Activated CD4-positive, alpha-beta T cell treated with anti-CD3 and anti-CD28 coated beads, Interleukin-2, amount 10 ng/mL, durations not matched to agents 7 days and 5 days (primary cell): ENCODE measurements at regions not wholly inside any gene's neighbourhood (a gene's known extent, or its start where the extent isn't known, plus 50 kb on each side); places are given as distances from the start of the nearest gene placed in this dataset.
"Not testable (repeated sequence)": the region's sequence is repeated elsewhere in the genome, so short reads cannot be mapped to it uniquely, and the experiment has no call there.

Source experiments
- CTCF ChIA-PET: fragments of 350-600 bp; sonication (Branson Sonifier 250); formaldehyde crosslinking; loops from one replicate; lab custom pipeline; 2021; ENCODE audit warnings: antibody characterized with exemption; lab: Charles Lee
- POLR2A ChIA-PET: fragments of 350-600 bp; sonication (Branson Sonifier 250); formaldehyde crosslinking; loops from one replicate; lab custom pipeline; 2021; ENCODE audit warnings: antibody characterized with exemption; lab: Charles Lee
- DNase-seq: peaks from one replicate; pipeline ENCODE4 v3.0.0-alpha.2; 2020
- H3K27ac Mint-ChIP-seq: one replicate; pipeline ENCODE4 v1.8.0; 2021; ENCODE audit warnings: mild to moderate bottlenecking, moderate library complexity, mixed read lengths
- H3K27me3 Mint-ChIP-seq: one replicate; pipeline ENCODE4 v1.8.0; 2021; ENCODE audit warnings: mixed read lengths
- H3K36me3 Mint-ChIP-seq: one replicate; pipeline ENCODE4 v1.8.0; 2021; ENCODE audit warnings: low read depth, mixed read lengths
- H3K4me1 Mint-ChIP-seq: one replicate; pipeline ENCODE4 v1.8.0; 2021; ENCODE audit warnings: mixed read lengths
- H3K4me3 Mint-ChIP-seq: one replicate; pipeline ENCODE4 v1.8.0; 2021; ENCODE audit warnings: mild to moderate bottlenecking, moderate library complexity, mixed read lengths
- H3K9me3 Mint-ChIP-seq: one replicate; pipeline ENCODE4 v1.8.0; 2021; ENCODE audit warnings: mixed read lengths

- POLR2A ChIA-PET: no interaction called here
- Mint-ChIP-seq H3K27ac (no peak overlapping the region), H3K4me1 (peaks cover 26% of the 10 kb centered on the region), H3K36me3 (no peaks in the 10 kb centered on the region), H3K4me3 (no peak overlapping the region), H3K9me3 (no peaks in the 10 kb centered on the region), H3K27me3 (no peaks in the 10 kb centered on the region)
- DNase-seq: peak; percentile 8
- CTCF ChIA-PET: no interaction called here
Measured at GRCh38 chr10:70985824-70986622, 97.7 kb upstream of the PCBD1 start.

- no peak for DNase-seq
- H3K36me3 Mint-ChIP-seq: no peaks in the 10 kb centered on the region
- ChIA-PET CTCF (no interaction called here), POLR2A (no interaction called here)
- H3K27me3 Mint-ChIP-seq: no peaks in the 10 kb centered on the region
- H3K4me1 Mint-ChIP-seq: peaks cover 26% of the 10 kb centered on the region
- H3K9me3 Mint-ChIP-seq: no peaks in the 10 kb centered on the region
- no peak overlapping the region for H3K4me3 Mint-ChIP-seq
- H3K27ac Mint-ChIP-seq: no peak overlapping the region
Measured at GRCh38 chr10:70986623-70986950, 98.2 kb upstream of the PCBD1 start.

- Mint-ChIP-seq H3K4me1 (peaks cover 20% of the 10 kb centered on the region), H3K9me3 (no peaks in the 10 kb centered on the region), H3K27me3 (no peaks in the 10 kb centered on the region), H3K27ac (no peak overlapping the region), H3K36me3 (no peaks in the 10 kb centered on the region), H3K4me3 (no peak overlapping the region)
- CTCF ChIA-PET: interaction anchor here (0.7 to 1.4 kb wide), 2 partner anchors 10 to 14 kb away, joined by 3 read pairs; no protein-coding TSS in a partner anchor
- DNase-seq: no peak
- POLR2A ChIA-PET: no interaction called here
Measured at GRCh38 chr10:70987396-70988130, 99.2 kb upstream of the PCBD1 start.

GRCh38 chr10:70990156-70990555, 101.8 kb upstream of the PCBD1 start:
- H3K27ac Mint-ChIP-seq, POLR2A ChIA-PET, H3K9me3 Mint-ChIP-seq, DNase-seq, H3K4me3 Mint-ChIP-seq, H3K27me3 Mint-ChIP-seq, H3K36me3 Mint-ChIP-seq, CTCF ChIA-PET: not testable (repeated sequence)
- peaks cover 11% of the 10 kb centered on the region for H3K4me1 Mint-ChIP-seq

GRCh38 chr10:70990681-70991080, 102.3 kb upstream of the PCBD1 start:
- H3K9me3 Mint-ChIP-seq: no peaks in the 10 kb centered on the region
- no peak overlapping the region for H3K4me3 Mint-ChIP-seq
- peaks cover 7% of the 10 kb centered on the region for H3K4me1 Mint-ChIP-seq
- no peak overlapping the region for H3K27ac Mint-ChIP-seq
- POLR2A ChIA-PET: no interaction called here
- DNase-seq: no peak
- CTCF ChIA-PET: no interaction called here
- H3K27me3 Mint-ChIP-seq: no peaks in the 10 kb centered on the region
- H3K36me3 Mint-ChIP-seq: no peaks in the 10 kb centered on the region

GRCh38 chr10:70991140-70992124, 103.1 kb upstream of the PCBD1 start:
- Mint-ChIP-seq H3K27ac (no peak overlapping the region), H3K4me1 (no peaks in the 10 kb centered on the region), H3K9me3 (no peaks in the 10 kb centered on the region), H3K4me3 (no peak overlapping the region), H3K36me3 (no peaks in the 10 kb centered on the region), H3K27me3 (no peaks in the 10 kb centered on the region)
- ChIA-PET CTCF (no interaction called here), POLR2A (no interaction called here)
- no peak for DNase-seq

GRCh38 chr10:70992436-70992835, 104.1 kb upstream of the PCBD1 start:
- no peak for DNase-seq
- Mint-ChIP-seq H3K27me3 (no peaks in the 10 kb centered on the region), H3K27ac (no peak overlapping the region), H3K4me3 (no peak overlapping the region), H3K36me3 (no peaks in the 10 kb centered on the region), H3K4me1 (no peaks in the 10 kb centered on the region), H3K9me3 (no peaks in the 10 kb centered on the region)
- ChIA-PET CTCF (interaction anchor here (0.6 kb wide), 1 partner anchor 80 kb away, joined by 3 read pairs; no protein-coding TSS in a partner anchor), POLR2A (no interaction called here)

- no peak overlapping the region for H3K27ac Mint-ChIP-seq
- no peaks in the 10 kb centered on the region for H3K4me1 Mint-ChIP-seq
- no peaks in the 10 kb centered on the region for H3K36me3 Mint-ChIP-seq
- no peaks in the 10 kb centered on the region for H3K27me3 Mint-ChIP-seq
- ChIA-PET POLR2A (no interaction called here), CTCF (interaction anchor here (0.6 kb wide), 1 partner anchor 80 kb away, joined by 3 read pairs; no protein-coding TSS in a partner anchor)
- H3K9me3 Mint-ChIP-seq: no peaks in the 10 kb centered on the region
- DNase-seq: no peak
- H3K4me3 Mint-ChIP-seq: no peak overlapping the region
Measured at GRCh38 chr10:70993051-70993450, 104.7 kb upstream of the PCBD1 start.

GRCh38 chr10:70996549-70996948, 108.2 kb upstream of the PCBD1 start:
- DNase-seq: no peak
- ChIA-PET CTCF (no interaction called here), POLR2A (no interaction called here)
- Mint-ChIP-seq H3K9me3 (no peaks in the 10 kb centered on the region), H3K4me1 (no peaks in the 10 kb centered on the region), H3K36me3 (no peaks in the 10 kb centered on the region), H3K27ac (no peak overlapping the region), H3K4me3 (no peak overlapping the region), H3K27me3 (peaks cover 3% of the 10 kb centered on the region)

- CTCF ChIA-PET: no interaction called here
- H3K36me3 Mint-ChIP-seq: no peaks in the 10 kb centered on the region
- no peak for DNase-seq
- no peaks in the 10 kb centered on the region for H3K4me1 Mint-ChIP-seq
- no peak overlapping the region for H3K4me3 Mint-ChIP-seq
- no peaks in the 10 kb centered on the region for H3K9me3 Mint-ChIP-seq
- POLR2A ChIA-PET: no interaction called here
- no peak overlapping the region for H3K27ac Mint-ChIP-seq
- peaks cover 3% of the 10 kb centered on the region for H3K27me3 Mint-ChIP-seq
Measured at GRCh38 chr10:70997236-70997635, 108.9 kb upstream of the PCBD1 start.

- no peak for DNase-seq
- CTCF ChIA-PET: no interaction called here
- no peaks in the 10 kb centered on the region for H3K36me3 Mint-ChIP-seq
- H3K4me3 Mint-ChIP-seq: no peak overlapping the region
- H3K27me3 Mint-ChIP-seq: peaks cover 3% of the 10 kb centered on the region
- POLR2A ChIA-PET: no interaction called here
- no peak overlapping the region for H3K27ac Mint-ChIP-seq
- H3K9me3 Mint-ChIP-seq: no peaks in the 10 kb centered on the region
- H3K4me1 Mint-ChIP-seq: no peaks in the 10 kb centered on the region
Measured at GRCh38 chr10:70998086-70998485, 109.7 kb upstream of the PCBD1 start.

GRCh38 chr10:71001470-71001869, 113.1 kb upstream of the PCBD1 start:
- ChIA-PET CTCF (interaction anchor here (1.0 kb wide), 1 partner anchor 13 kb away, joined by 3 read pairs; no protein-coding TSS in a partner anchor), POLR2A (no interaction called here)
- Mint-ChIP-seq H3K27ac (no peak overlapping the region), H3K9me3 (no peaks in the 10 kb centered on the region), H3K27me3 (peaks cover 3% of the 10 kb centered on the region), H3K4me3 (no peak overlapping the region), H3K36me3 (no peaks in the 10 kb centered on the region), H3K4me1 (no peaks in the 10 kb centered on the region)
- DNase-seq: no peak
